SH-SY5Y (cell line): ENCODE measurements at regions not wholly inside any gene's neighbourhood (a gene's known extent, or its start where the extent isn't known, plus 50 kb on each side); places are given as distances from the start of the nearest gene placed in this dataset.

ENCODE experiments used
- GATA2 ChIP-seq: IDR thresholded peaks from 2 replicates; pipeline ENCODE4 v1.6.1; 2011; ENCODE audit warnings: mild to moderate bottlenecking, low read depth, low read length
- GATA3 ChIP-seq: IDR thresholded peaks from 2 replicates; pipeline ENCODE4 v1.6.1; 2011; ENCODE audit warnings: low read depth, mild to moderate bottlenecking, low read length, moderate library complexity

GRCh38 chr20:60543598-60543997, 585.4 kb downstream of the CDH26 start:
- no peak for TF ChIP-seq GATA2
- TF ChIP-seq GATA3: no peak
